ENCODE measurements at regions not wholly inside any gene's neighbourhood (a gene's known extent, or its start where the extent isn't known, plus 50 kb on each side); places are given as distances from the start of the nearest gene placed in this dataset.

GRCh38 chr4:110821186-110821585 lies 198.3 kb upstream of the PITX2 start:
- Histone ChIP-seq H3K9ac (ENCODE audit: low read depth in 1 of 2, low read length in 2 of 2) (no peak overlapping the region), H3K36me3 (ENCODE audit: control insufficient read depth in 4 of 4, insufficient read depth in 3 of 4, low read depth in 1 of 4, low read length in 3 of 4) (no peaks in the 10 kb centered on the region), H3K27me3 (ENCODE audit: control insufficient read depth in 4 of 4, insufficient read depth in 4 of 4, low read length in 3 of 4) (peaks cover 0 to 6% (median 0%) of the 10 kb centered on the region in 4 donors), H3K4me1 (ENCODE audit: control insufficient read depth in 4 of 4, insufficient read depth in 4 of 4, low read length in 3 of 4) (no peaks in the 10 kb centered on the region), H3K27ac (ENCODE audit: low read depth in 1 of 2, low read length in 2 of 2) (no peak overlapping the region), H3K9me3 (ENCODE audit: control insufficient read depth in 4 of 4, low read length in 3 of 4) (no peaks in the 10 kb centered on the region), H3K4me3 (ENCODE audit: low read depth in 1 of 3, low read length in 3 of 3) (no peak overlapping the region)
- DNase-seq (ENCODE audit: low spot score) = no peak
- 43% methylated on average over 4 of the region's 4 CpGs for WGBS
- TF ChIP-seq CTCF (IDR thresholded peaks at IDR 0.05; ENCODE audit: low read depth, low read length, missing input control) = no peak
- no peak for TF ChIP-seq GABPA (IDR thresholded peaks at IDR 0.05 in 1 of 2, conservative IDR thresholded peaks at IDR 0.05 in 1 of 2)
- TF ChIP-seq JUND (IDR thresholded peaks at IDR 0.05) = no peak
- TF ChIP-seq FOXA2 (IDR thresholded peaks at IDR 0.05) = no peak
- no peak for TF ChIP-seq MAX (IDR thresholded peaks at IDR 0.05)
- no peak for TF ChIP-seq FOXA1 (IDR thresholded peaks at IDR 0.05)
- no peak for TF ChIP-seq REST (IDR thresholded peaks at IDR 0.05)
- TF ChIP-seq TAF1 (conservative IDR thresholded peaks at IDR 0.05) = no peak
- TF ChIP-seq ZBTB33 (IDR thresholded peaks at IDR 0.05) = no peak
- no peak for TF ChIP-seq HNF4G (IDR thresholded peaks at IDR 0.05)

- Histone ChIP-seq H3K9me3 (ENCODE audit: control insufficient read depth in 4 of 4, low read length in 3 of 4) (no peaks in the 10 kb centered on the region), H3K4me1 (ENCODE audit: control insufficient read depth in 4 of 4, insufficient read depth in 4 of 4, low read length in 3 of 4) (no peaks in the 10 kb centered on the region), H3K9ac (ENCODE audit: low read depth in 1 of 2, low read length in 2 of 2) (no peak overlapping the region), H3K27ac (ENCODE audit: low read depth in 1 of 2, low read length in 2 of 2) (no peak overlapping the region), H3K27me3 (ENCODE audit: control insufficient read depth in 4 of 4, insufficient read depth in 4 of 4, low read length in 3 of 4) (peaks cover 0 to 6% (median 0%) of the 10 kb centered on the region in 4 donors), H3K4me3 (ENCODE audit: low read depth in 1 of 3, low read length in 3 of 3) (no peak overlapping the region), H3K36me3 (ENCODE audit: control insufficient read depth in 4 of 4, insufficient read depth in 3 of 4, low read depth in 1 of 4, low read length in 3 of 4) (no peaks in the 10 kb centered on the region)
- DNase-seq (ENCODE audit: low spot score) = no peak
- TF ChIP-seq NR2F2 (IDR thresholded peaks at IDR 0.05) (no peak), GABPA (IDR thresholded peaks at IDR 0.05 in 1 of 2, conservative IDR thresholded peaks at IDR 0.05 in 1 of 2) (no peak), FOXA2 (IDR thresholded peaks at IDR 0.05) (no peak), TAF1 (conservative IDR thresholded peaks at IDR 0.05) (no peak), REST (IDR thresholded peaks at IDR 0.05) (no peak), JUND (IDR thresholded peaks at IDR 0.05) (no peak), RAD21 (IDR thresholded peaks at IDR 0.05) (no peak), CTCF (IDR thresholded peaks at IDR 0.05; ENCODE audit: low read depth, low read length, missing input control) (no peak)
- 84% methylated on average over 3 of the region's 3 CpGs for WGBS
These were observed 200.4 kb upstream of the PITX2 start for GRCh38 chr4:110823251-110823650.

Data from liver (tissue), 8 donors.